ENCODE measurements at regions not wholly inside any gene's neighbourhood (a gene's known extent, or its start where the extent isn't known, plus 50 kb on each side); places are given as distances from the start of the nearest gene placed in this dataset.

- DNase-seq: no peak
Measured at GRCh38 chr21:23524685-23525084, 2082.6 kb downstream of the MRPL39 start.

DNA sequence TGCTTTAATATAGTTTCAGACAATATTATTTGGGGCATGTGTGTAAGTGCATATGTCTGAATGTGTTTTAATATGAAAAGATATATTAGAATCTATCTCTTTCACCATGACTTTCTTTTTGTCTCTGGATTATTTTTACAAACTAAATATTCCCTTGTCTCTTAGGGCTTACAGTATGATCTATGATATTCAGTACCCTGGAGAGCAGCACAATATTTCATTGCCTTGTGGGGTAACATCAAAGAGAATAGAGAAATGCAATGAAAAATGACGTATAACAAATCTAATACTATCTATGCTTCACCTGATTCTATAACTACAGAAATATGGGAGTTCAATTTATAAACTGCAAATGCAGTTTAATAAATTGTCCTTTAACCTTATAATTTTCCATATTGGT is 2084.5 kb downstream of the MRPL39 start:
- DNase-seq: no peak

GRCh38 chr21:23507501-23507900 is 2099.8 kb downstream of the MRPL39 start:
- no peak for DNase-seq

GRCh38 chr21:23496729-23497128 is 2110.6 kb downstream of the MRPL39 start:
- DNase-seq: no peak

- DNase-seq: no peak
Measured at GRCh38 chr21:23488245-23488644, 2119.0 kb downstream of the MRPL39 start.

GRCh38 chr21:23480591-23481270 is 2126.6 kb downstream of the MRPL39 start:
- DNase-seq: no peak

- DNase-seq: no peak
Measured at GRCh38 chr21:23478381-23478780, 2128.9 kb downstream of the MRPL39 start.

- no peak for DNase-seq
Measured at GRCh38 chr21:23475281-23476219, 2131.7 kb downstream of the MRPL39 start.

DNA sequence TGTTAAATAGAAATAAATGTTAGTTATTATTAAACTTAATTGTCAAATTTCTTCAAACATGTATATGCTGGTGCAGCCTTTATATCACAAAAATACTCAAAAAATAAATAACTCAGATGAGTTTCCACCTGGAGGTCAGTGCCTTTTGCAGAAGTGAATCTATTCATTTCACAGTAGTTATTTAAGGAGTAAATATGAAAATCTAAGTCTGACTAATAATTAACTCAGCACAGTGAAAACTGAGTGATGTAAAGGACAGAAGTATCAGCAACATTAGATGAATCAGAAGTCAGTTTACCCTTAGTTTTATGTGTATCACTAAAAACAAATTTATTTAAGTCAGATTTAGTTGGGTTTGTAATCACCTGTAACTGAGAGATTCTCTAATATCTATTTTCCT is 2135.4 kb downstream of the MRPL39 start:
- no peak for DNase-seq

- DNase-seq: no peak
Measured at GRCh38 chr21:23463365-23463764, 2143.9 kb downstream of the MRPL39 start.

GRCh38 chr21:23455676-23456075 is 2151.6 kb downstream of the MRPL39 start:
- DNase-seq: no peak

- no peak for DNase-seq
Measured at GRCh38 chr21:23452384-23453083, 2154.7 kb downstream of the MRPL39 start.

DNA sequence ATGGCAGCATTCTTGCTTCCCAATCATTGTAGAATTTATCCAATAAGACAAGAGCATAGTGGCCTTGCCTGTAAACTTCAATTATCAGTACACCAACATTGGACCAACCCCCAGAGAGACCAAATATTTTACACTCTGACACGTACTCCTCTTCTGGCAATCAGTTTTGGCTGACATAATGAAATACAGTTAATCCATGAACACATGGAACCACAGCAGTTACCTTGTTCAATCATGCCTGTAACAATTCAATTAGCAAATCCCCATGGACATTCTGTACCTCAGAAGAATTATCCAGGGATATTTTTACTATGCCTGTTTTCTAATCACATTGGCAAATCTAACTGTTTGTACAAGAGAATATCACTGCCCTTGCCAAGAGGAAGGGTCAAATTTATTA is 2162.0 kb downstream of the MRPL39 start:
- DNase-seq: no peak

DNA sequence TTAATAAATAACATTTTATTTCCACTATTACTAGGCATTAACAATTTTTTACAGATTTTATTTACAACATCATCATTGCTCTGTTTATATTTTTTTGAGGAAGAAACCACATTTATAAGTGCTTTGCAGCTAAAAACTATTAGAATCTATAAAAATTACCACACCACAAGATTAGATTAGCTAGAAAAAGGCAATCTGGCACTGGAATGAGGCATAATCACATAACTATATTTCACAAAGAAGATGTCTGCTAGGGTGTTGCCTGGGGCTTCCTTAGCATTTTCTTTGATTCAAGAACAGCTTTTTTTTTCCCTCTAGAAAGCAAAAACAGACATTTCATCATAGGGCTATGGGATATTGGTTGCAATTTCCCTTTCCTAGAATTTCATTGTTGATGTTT is 2169.2 kb downstream of the MRPL39 start:
- DNase-seq: no peak

- no peak for DNase-seq
Measured at GRCh38 chr21:23402929-23403520, 2204.3 kb downstream of the MRPL39 start.

DNA sequence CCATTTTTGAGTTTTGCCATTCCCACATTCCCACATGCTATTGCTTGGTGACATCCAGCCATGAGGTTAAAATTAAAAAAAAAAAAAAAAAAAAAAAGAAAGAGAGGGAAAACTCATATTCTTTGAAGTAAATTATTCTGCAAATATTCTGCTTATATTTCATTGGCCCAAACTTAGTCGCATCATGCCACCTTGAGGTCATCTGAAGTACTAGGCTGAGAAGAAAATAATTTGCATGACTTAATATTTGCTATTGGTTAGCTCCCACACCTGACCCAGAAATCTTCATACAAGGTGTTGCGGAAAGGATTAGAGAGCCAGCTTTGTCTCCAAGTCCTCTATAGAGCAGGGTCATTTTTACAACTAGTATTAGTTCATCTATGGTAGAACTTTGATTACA is 2206.0 kb downstream of the MRPL39 start:
- no peak for DNase-seq

- DNase-seq: no peak
Measured at GRCh38 chr21:23398726-23399125, 2208.6 kb downstream of the MRPL39 start.

- no peak for DNase-seq
Measured at GRCh38 chr21:23394458-23394857, 2212.8 kb downstream of the MRPL39 start.

GRCh38 chr21:23384679-23385078 is 2222.6 kb downstream of the MRPL39 start:
- DNase-seq: no peak

- no peak for DNase-seq
Measured at GRCh38 chr21:23374155-23374554, 2233.1 kb downstream of the MRPL39 start.

- DNase-seq: no peak
Measured at GRCh38 chr21:23356905-23357304, 2250.4 kb downstream of the MRPL39 start.

DNA sequence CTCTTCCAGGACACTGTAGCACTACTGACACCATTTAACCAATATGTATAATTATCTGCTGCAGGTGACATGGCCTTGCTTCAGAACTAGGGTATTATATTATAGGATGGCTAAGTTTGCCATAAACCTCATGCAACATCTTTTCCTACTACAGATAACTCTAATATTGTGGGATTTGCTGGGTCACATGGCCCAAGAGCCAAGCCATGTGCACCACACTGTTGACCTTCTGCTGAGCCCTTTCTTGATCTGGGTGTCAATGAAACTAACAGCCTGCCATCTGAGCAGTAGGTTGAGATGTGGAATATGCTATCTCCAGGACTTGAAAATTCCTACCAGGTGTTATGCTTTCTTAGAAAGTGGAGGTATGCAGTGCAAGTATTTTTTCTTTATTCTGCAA is 2291.1 kb downstream of the MRPL39 start:
- no peak for DNase-seq

DNA sequence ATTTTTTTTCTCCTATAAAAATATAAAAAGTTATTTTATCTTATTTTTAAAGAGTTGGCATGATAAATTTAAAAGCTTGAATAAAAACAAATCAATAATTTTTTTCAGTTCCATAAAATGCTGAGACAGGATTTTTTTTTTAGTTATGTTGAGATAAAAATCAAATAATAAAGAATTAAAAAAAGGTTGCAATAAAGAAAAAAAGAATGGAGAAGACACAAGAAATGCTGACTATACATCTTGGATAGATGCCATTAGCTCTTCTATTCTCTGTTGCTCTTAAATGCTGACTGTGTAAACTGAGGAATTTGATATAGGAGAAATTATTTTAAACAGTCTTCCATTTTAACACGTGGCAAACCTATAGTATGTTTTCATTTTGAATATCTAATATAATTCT is 2298.5 kb downstream of the MRPL39 start:
- no peak for DNase-seq
